GM12892 (cell line): ENCODE measurements at regions not wholly inside any gene's neighbourhood (a gene's known extent, or its start where the extent isn't known, plus 50 kb on each side); places are given as distances from the start of the nearest gene placed in this dataset.

ENCODE experiments used
- POLR2A ChIP-seq: IDR thresholded peaks from 2 replicates; pipeline ENCODE4 v1.6.1; 2011; ENCODE audit warnings: low read depth, low read length, control low read depth
- POLR2AphosphoS5 ChIP-seq: IDR thresholded peaks from 2 replicates; pipeline ENCODE4 v1.6.1; 2011; ENCODE audit warnings: low read depth, low read length, control low read depth
- TAF1 ChIP-seq: IDR thresholded peaks from 2 replicates; pipeline ENCODE4 v1.6.1; 2011; ENCODE audit warnings: low read depth, mild to moderate bottlenecking, control low read depth, low read length, borderline replicate concordance

GRCh38 chr15:96264801-96265515, 65.5 kb upstream of the NR2F2 start:
- TF ChIP-seq TAF1 (no peak), POLR2AphosphoS5 (no peak), POLR2A (no peak)
